Tibial nerve (tissue), 4 donors: ENCODE measurements at regions not wholly inside any gene's neighbourhood (a gene's known extent, or its start where the extent isn't known, plus 50 kb on each side); places are given as distances from the start of the nearest gene placed in this dataset.

Source experiments
- DNase-seq, 2 donors: peaks; one replicate each; pipeline ENCODE4 v3.0.0-alpha.2; 2019; ENCODE audit warnings: low spot score in 2 of 2
- H3K27ac ChIP-seq, 4 donors: fragments of 200-600 bp; sonication (generic) in 3 of 4; one replicate each; pipeline ENCODE4 v1.5.1; 2017 to 2019; ENCODE audit warnings: mild to moderate bottlenecking in 1 of 4
- H3K27me3 ChIP-seq, 2 donors: fragments of 200-600 bp; sonication (generic) in 1 of 2; one replicate each; pipeline versions ENCODE4 v1.5.1 to v1.6.0; 2017 to 2019
- H3K36me3 ChIP-seq, 3 donors: fragments of 200-600 bp; sonication (generic); one replicate each; pipeline ENCODE4 v1.5.1; 2018 to 2019
- H3K4me1 ChIP-seq, 4 donors: fragments of 200-600 bp; sonication (generic) in 3 of 4; one replicate each; pipeline ENCODE4 v1.5.1; 2017 to 2019
- H3K4me3 ChIP-seq, 4 donors: fragments of 200-600 bp; sonication (generic) in 3 of 4; one replicate each; pipeline ENCODE4 v1.5.1; 2017 to 2019; ENCODE audit warnings: mild to moderate bottlenecking in 1 of 4, moderate library complexity in 1 of 4
- H3K9me3 ChIP-seq, 4 donors: fragments of 200-600 bp; sonication (generic) in 3 of 4; one replicate each; pipeline ENCODE4 v1.5.1; 2017 to 2019
- EP300 ChIP-seq, 2 donors: sonication (generic); formaldehyde crosslinking; IDR thresholded peaks; one replicate each; pipeline ENCODE4 v1.6.1; 2017; ENCODE audit warnings: antibody characterized with exemption in 2 of 2, mild to moderate bottlenecking in 1 of 2
- POLR2A ChIP-seq, 2 donors: fragments of 450-650 bp; IDR thresholded peaks; one replicate each; pipeline ENCODE4 v1.6.1; 2017; ENCODE audit warnings: antibody characterized with exemption in 2 of 2, mild to moderate bottlenecking in 2 of 2, moderate library complexity in 2 of 2
- WGBS, 2 donors: methylation state at CpG; one replicate each; pipeline ENCODE4 v1.1.5; 2018; 5-methylcytosine and 5-hydroxymethylcytosine counted together
- TF ChIP-seq, protein P1 (sequence below), 5 experiments: fragments of 200-600 bp in 3 of 5; fragments of 450-650 bp in 2 of 5; sonication (generic) in 3 of 5; IDR thresholded peaks; one replicate each; pipeline ENCODE4 v1.5.1; 2016 to 2019; ENCODE audit warnings: antibody characterized with exemption in 5 of 5, mild to moderate bottlenecking in 3 of 5, moderate library complexity in 2 of 5

DNA sequence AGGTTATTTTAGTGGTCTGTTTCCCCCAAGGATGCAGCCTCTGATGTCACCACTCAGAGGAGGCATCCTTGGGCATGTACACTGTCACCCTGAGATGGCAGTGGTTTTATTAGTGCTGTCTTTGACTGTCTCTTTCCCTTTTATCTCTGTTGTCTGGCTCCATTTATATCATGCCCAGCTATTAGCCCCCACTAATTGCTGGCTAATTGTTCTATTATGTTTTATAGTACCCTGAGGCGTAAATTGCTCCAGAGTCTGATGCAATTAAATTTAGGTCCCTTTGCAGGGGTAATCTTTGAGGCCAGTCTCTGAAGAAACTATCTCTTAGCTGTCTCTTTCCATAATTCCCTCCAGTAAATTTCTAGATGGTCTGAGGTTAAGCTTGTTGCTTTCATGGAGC, 301.0 kb upstream of the KLHL29 start:
- Histone ChIP-seq H3K4me1 (no peaks in the 10 kb centered on the region), H3K36me3 (no peaks in the 10 kb centered on the region), H3K4me3 (no peak overlapping the region), H3K27me3 (no peaks in the 10 kb centered on the region), H3K9me3 (peaks cover 0 to 19% (median 5%) of the 10 kb centered on the region in 4 donors), H3K27ac (no peak overlapping the region)
- no peak for DNase-seq
- 78 to 89% methylated on average over 1 of the region's 1 CpG for WGBS, 2 donors
- TF ChIP-seq POLR2A (IDR thresholded peaks at IDR 0.05): no peak
- no peak for TF ChIP-seq EP300 (IDR thresholded peaks at IDR 0.05)
- TF ChIP-seq, protein P1, sequence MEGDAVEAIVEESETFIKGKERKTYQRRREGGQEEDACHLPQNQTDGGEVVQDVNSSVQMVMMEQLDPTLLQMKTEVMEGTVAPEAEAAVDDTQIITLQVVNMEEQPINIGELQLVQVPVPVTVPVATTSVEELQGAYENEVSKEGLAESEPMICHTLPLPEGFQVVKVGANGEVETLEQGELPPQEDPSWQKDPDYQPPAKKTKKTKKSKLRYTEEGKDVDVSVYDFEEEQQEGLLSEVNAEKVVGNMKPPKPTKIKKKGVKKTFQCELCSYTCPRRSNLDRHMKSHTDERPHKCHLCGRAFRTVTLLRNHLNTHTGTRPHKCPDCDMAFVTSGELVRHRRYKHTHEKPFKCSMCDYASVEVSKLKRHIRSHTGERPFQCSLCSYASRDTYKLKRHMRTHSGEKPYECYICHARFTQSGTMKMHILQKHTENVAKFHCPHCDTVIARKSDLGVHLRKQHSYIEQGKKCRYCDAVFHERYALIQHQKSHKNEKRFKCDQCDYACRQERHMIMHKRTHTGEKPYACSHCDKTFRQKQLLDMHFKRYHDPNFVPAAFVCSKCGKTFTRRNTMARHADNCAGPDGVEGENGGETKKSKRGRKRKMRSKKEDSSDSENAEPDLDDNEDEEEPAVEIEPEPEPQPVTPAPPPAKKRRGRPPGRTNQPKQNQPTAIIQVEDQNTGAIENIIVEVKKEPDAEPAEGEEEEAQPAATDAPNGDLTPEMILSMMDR (IDR thresholded peaks at IDR 0.05): no peak

DNA sequence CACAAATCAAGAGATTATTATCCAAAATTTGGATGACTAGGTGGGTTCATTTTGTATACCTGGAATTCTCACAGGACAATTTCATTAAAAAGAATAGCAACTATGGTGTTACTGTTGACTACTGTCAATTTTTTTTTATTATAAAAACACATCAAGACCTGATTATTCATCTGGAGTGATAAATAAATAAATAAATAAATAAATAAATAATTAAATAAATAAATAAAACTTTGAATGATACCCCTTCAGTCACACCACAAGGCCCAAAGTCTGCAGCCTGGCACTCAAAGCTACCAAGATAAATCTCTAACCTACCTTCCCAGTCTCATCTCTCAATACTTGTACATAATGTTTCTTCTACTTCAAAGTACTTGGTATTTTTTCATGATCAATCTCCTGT, 294.0 kb upstream of the KLHL29 start:
- H3K4me3 ChIP-seq: no peak overlapping the region
- no peaks in the 10 kb centered on the region for H3K4me1 ChIP-seq
- H3K27ac ChIP-seq: no peak overlapping the region
- no peak for TF ChIP-seq POLR2A (IDR thresholded peaks at IDR 0.05)
- TF ChIP-seq, protein P1 (IDR thresholded peaks at IDR 0.05): no peak
- TF ChIP-seq EP300 (IDR thresholded peaks at IDR 0.05): no peak
- peaks cover 0 to 11% (median 0%) of the 10 kb centered on the region in 4 donors for H3K9me3 ChIP-seq
- H3K27me3 ChIP-seq: no peaks in the 10 kb centered on the region
- H3K36me3 ChIP-seq: no peaks in the 10 kb centered on the region
- DNase-seq: no peak

DNA sequence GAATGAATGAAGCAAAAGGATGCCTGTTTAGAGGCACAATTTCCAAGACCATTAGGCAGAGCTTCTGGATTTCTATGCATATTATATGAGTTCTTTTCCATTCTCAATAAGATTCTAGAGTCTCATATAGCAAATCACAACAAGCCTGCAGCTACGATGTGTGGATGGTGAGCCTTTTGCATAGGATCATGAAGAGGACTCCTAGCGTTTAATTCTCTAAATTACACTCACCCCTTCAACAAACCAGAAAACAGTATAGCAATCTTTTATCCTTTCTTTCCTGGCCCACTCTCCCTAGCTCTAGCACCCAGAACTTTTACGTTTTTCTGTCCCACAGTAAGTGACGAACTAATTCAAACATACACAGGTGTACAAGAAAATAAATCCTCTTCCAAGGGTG, 293.1 kb upstream of the KLHL29 start:
- no peaks in the 10 kb centered on the region for H3K27me3 ChIP-seq
- no peaks in the 10 kb centered on the region for H3K4me1 ChIP-seq
- no peak overlapping the region for H3K27ac ChIP-seq
- no peaks in the 10 kb centered on the region for H3K36me3 ChIP-seq
- TF ChIP-seq, protein P1 (IDR thresholded peaks at IDR 0.05): no peak
- TF ChIP-seq EP300 (IDR thresholded peaks at IDR 0.05) (no peak), POLR2A (IDR thresholded peaks at IDR 0.05) (no peak)
- 82 to 86% methylated on average over 4 of the region's 4 CpGs for WGBS, 2 donors
- H3K9me3 ChIP-seq: peaks cover 0 to 11% (median 0%) of the 10 kb centered on the region in 4 donors
- no peak overlapping the region for H3K4me3 ChIP-seq
- DNase-seq: no peak

DNA sequence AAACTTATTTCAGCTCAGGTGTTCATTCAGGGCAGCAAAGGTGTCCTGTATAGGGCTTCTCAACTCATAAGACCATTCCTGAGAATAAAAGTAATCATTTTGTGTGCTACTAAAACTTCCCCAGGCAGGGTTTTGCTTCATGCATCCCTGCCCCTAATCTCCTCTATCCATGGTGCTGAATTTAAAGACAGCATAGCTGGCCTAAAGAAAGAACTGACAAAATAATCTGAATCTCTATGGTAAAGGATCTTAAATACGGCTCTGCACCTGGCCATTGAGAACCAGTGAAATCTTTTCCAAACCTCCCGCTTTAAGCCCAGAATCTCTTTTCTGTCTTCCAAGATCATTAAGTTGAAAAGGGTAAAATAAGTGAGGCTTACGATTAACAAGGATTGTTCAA, 292.1 kb upstream of the KLHL29 start:
- Histone ChIP-seq H3K36me3 (no peaks in the 10 kb centered on the region), H3K27ac (no peak overlapping the region), H3K4me1 (no peaks in the 10 kb centered on the region), H3K9me3 (peaks cover 0 to 11% (median 0%) of the 10 kb centered on the region in 4 donors), H3K27me3 (no peaks in the 10 kb centered on the region), H3K4me3 (no peak overlapping the region)
- DNase-seq: no peak
- 50 to 60% methylated on average over 3 of the region's 3 CpGs for WGBS, 2 donors
- TF ChIP-seq, protein P1 (IDR thresholded peaks at IDR 0.05): no peak
- TF ChIP-seq POLR2A (IDR thresholded peaks at IDR 0.05) (no peak), EP300 (IDR thresholded peaks at IDR 0.05) (no peak)

DNA sequence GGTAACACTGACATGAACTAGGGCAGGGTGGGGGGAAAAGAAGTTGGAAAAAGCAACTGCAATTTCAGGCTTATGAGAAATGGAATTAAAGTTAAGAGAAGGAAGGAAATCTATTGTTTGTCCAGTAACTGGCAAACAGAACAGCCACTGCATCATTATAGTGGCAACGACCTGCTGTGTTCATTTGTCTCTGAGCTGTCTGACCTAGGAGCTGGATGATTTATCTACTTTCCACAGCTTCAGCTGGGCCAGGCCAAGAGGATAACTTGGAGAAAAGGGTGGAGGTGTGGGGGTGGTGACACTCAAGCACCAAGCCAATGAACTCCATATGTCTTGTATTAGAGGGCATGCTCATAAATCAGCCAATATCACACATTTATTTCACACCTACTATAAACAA, 291.5 kb upstream of the KLHL29 start:
- 22 to 24% methylated on average over 1 of the region's 1 CpG for WGBS, 2 donors

More for the DNA sequence above, 291.5 kb upstream of the KLHL29 start:
- no peaks in the 10 kb centered on the region for H3K4me1 ChIP-seq
- TF ChIP-seq, protein P1 (IDR thresholded peaks at IDR 0.05): no peak
- TF ChIP-seq POLR2A (IDR thresholded peaks at IDR 0.05): no peak
- TF ChIP-seq EP300 (IDR thresholded peaks at IDR 0.05): no peak
- H3K4me3 ChIP-seq: no peak overlapping the region
- H3K9me3 ChIP-seq: peaks cover 0 to 7% (median 0%) of the 10 kb centered on the region in 4 donors
- no peaks in the 10 kb centered on the region for H3K27me3 ChIP-seq
- no peak for DNase-seq
- no peaks in the 10 kb centered on the region for H3K36me3 ChIP-seq
- no peak overlapping the region for H3K27ac ChIP-seq
